ENCODE measurements at regions not wholly inside any gene's neighbourhood (a gene's known extent, or its start where the extent isn't known, plus 50 kb on each side); places are given as distances from the start of the nearest gene placed in this dataset.
"Not testable (repeated sequence)": the region's sequence is repeated elsewhere in the genome, so short reads cannot be mapped to it uniquely, and the experiment has no call there.

DNA sequence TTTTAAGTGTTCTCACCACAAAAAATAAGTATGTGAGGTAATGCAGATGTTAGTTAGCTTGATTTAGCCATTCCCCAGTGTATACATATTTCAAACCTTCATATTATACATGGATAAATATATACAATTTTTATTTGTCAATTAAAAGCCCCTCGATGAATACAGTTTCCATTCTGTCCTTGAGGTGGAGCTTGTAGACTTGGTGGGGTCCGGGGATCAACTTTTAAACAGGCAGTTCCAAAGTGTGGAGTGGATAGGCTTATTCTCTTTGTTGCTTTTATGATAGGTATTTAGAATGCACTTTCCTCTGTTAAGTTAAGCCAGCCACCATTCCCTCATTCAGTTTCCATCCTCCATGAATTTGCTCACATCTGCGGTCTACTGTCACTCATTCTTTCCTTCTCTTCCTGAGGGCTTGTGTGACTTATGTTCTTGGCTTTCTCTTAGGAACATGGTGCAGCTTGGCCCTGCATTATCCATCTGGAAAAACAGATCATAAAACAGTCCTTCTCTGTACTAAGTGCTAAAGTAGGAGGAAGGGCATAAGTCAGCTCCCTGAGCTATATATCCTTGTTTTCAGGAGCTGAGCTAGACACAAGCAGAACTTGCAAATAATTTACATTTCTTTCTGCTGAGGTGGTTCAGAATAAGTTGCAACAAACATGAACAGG, 149.1 kb downstream of the NFKBIZ start:
- DNase-seq (ENCODE audit: low read depth) = peak; percentile 51

DNA sequence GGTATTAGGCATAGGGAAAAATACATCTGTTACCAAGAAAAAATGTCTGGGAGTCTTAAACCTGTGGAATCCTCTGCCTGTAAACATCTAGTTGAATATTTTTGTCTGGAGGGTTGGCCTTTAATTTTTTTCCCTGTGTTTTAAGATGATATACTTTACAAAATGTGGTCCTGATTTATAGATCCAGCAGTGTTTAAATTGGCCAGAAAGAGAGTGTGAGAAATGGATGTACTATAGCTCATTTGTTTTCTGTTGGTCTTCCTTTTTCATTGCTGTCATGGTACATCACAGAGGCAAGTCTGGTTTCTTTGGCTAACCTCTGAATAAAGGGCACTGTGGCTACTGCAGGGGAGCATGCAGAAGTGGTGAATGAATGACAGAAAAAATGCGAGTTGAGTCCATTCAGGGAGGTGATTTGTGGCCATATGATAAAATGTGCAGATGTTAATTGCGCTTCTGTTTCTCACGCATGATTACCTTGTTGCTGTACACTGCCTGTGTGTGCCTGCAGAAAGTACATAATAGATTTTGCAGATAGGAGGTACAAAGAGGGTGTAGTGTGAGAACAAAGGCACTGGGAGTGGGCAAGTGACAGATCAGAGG, 150.0 kb downstream of the NFKBIZ start:
- peak; percentile 87 for DNase-seq (ENCODE audit: low read depth)

DNA sequence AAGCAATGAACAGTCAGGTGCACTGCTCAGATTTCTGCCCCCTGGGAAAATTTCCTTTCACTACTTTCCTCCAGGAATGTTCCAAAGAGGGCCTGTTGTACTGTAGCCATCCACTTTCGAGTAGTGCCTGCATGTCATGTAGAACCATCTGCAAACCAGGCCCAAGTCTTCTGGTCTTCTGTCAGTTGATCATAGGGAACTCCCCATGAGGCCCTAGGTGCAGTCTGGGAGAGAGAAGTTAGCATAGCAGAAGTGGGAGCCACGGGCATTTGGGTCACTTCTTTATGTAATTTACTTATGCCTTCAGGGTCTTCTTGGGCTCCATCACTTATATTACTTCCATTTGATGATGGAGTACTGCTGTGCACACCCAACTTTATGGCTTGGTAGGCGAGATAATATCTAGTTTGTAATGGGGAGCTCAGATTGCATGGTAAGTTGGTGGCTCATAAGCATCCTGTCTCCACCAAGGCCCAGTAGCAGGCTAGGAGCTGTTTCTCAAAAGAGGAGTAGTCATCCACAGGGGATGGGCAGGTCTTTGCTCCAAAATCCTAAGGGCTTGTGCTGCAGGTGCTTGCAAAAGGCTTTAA, 151.4 kb downstream of the NFKBIZ start:
- no peak for DNase-seq (ENCODE audit: low read depth)

DNA sequence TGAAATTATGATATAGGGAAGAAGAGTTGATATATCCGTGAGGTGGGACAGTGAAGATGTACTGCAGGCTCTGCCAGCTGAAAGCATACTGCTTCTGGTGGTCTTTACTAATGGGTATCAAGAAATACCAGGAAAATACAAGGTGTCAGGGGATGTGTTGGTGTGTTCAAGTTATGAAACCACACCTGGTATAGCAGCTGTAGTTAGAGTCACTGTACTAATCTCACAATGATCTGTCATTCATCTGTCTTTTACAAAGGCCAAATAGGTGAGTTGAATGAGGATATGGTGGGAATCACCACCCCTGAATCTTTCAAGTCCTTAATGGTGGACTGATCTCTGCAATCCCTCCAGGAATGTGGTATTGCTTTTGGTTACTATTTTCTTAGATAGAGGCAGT, 152.7 kb downstream of the NFKBIZ start:
- no peak for DNase-seq (ENCODE audit: low read depth)

DNA sequence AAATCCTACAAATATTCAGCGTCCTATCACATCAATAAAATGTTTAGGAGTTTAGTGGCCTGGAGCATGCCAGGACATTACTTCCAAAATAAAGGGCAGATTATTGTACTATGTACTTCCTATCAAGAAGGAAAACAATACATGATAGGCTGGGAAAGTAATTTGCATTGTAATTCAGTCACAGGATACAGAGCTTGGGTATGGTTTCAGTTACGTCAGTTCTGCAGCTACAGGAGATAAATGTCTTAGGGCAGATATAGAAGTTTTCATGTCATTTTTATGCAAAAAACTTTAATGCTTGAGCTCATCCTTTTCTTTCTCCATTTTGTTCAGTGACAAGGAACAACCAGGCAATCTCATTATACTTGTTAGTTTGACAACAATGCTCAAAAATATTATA, 155.2 kb downstream of the NFKBIZ start:
- DNase-seq (ENCODE audit: low read depth) = no peak

DNA sequence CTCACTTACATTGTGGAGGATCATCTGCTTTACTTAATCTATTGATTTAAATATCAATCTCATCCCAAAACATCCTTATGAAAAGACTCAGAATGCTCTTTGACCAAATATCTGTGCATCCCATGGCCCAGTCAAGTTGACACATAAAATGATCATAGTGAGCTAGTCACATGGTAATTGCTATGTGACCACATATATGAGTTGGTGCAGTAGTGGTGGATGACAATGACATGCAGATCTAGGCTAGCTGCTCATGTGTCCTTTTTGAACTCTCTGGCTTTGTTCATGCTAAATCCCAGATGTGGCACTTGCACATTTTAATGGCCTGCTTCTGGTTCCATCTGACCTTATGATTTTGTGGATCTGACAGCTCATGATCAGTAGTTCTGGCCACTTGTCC, 156.2 kb downstream of the NFKBIZ start:
- no peak for DNase-seq (ENCODE audit: low read depth)

DNA sequence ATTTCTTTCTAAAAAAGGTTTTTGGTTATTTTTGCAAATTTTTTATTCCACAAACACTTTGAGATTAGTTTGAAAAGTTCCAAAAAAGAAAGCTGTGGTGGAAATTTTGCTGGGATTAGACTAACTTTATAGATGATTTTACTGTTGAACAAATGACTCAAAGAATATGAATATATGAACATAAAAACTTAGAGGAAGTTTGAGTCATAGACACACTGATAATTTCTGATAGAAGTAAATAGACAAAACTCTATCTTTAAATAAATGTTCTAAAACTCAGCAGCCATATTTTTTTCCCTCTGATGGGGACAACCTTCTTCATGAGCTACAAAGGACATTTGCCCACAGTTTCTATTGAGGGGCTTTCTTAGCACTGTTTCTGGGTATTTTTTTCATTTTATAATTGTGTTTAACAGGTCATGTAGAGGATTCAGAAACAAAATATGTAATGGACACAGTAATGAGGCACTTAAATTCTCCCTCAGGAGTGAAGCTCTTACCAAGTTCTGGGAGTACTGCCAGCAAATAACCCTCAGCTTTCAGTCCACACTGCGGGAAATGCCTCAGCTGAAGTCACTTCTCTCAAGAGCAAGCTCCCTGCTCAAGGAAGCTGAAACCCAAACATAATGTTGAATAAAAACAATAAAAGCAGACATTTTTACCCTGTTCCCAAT, 157.6 kb downstream of the NFKBIZ start:
- DNase-seq (ENCODE audit: low read depth) = peak; percentile 97

DNA sequence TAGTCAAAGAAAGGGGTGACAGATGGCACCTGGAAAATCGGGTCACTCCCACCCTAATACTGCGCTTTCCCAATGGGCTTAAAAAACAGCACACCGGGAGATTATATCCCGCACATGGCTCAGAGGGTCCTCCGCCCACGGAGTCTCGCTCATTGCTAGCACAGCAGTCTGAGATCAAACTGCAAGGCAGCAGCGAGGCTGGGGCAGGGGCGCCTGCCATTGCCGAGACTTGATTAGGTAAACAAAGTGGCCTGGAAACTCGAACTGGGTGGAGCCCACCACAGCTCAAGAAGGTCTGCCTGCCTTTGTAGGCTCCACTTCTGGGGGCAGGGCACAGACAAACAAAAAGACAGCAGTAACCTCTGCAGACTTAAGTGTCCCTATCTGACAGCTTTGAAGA, 159.1 kb downstream of the NFKBIZ start:
- DNase-seq (ENCODE audit: low read depth) = not testable (repeated sequence)

DNA sequence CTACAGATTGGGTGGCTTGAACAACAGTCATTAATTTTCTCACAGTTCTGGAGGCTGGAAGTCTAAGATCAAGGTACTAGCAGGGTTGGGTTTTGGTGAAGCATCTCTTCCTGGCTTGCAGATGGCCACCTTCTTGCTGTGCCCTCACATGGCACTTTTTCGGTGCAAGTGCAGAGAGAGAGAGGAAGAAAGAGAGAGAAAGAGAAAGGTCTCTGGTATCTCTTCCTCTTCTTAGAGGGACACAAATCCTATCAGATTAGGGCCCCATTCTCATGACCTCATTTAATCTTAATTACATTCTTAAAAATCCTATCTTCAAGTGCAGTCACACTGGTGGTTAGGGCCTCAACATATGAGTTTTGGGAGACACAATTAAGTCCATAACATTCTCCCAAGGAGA, 167.1 kb downstream of the NFKBIZ start:
- DNase-seq (ENCODE audit: low read depth) = no peak

DNA sequence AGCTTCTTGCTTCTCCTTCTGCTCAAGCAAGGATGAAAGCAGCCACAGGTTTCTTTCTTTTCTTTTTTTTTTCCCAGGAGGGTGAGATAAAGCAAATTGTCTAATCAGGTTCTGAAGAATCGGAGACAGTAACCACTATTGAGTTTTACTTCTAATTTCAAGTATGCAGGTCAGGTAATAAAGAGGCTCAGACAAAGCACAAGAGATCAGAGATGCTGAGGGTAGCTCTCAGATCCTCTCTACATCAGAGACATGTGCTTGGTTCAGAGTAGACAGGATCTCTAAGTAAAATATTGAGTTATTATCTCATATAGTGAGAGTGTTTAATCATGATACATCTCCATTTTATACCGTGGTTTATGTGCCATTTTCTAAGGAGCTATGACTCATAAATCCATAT, 168.5 kb downstream of the NFKBIZ start:
- DNase-seq (ENCODE audit: low read depth) = no peak

DNA sequence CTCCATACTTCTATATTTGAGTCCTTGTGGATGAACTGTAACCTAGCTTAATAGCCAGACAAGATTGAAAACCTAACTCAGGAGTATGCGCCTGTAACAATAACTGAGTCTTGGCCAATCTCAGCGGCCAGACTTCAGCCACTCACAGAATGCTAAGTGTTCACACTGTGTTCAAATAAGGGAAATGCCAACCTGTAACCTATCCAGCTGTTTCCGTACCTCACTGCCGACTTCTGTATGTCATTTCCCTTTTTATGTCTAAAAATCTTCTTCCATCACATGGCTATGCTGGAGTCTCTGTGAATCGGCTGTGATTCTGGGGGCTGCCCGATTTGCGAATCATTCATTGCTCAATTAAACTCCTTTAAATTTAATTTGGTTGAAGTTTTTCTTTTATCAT, 169.2 kb downstream of the NFKBIZ start:
- no peak for DNase-seq (ENCODE audit: low read depth)

DNA sequence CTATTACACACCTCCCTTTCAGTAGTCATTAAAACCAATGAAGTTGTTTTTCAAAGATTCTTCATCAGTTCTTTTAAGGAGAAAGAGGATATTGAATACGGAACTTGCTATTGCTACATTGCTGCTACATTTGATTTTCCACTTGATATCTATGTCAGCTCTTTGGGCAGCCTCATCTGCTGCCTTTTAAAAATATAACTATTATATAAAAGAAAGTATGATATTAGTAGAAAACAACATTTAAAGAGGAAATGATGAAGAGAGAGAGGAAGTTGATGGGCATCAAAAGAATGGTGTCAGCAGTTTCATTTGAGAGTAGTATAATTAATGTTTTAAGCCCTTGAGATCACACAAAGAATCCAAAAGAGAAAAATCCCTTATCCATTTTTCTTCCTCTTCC, 171.4 kb downstream of the NFKBIZ start:
- no peak for DNase-seq (ENCODE audit: low read depth)

DNA sequence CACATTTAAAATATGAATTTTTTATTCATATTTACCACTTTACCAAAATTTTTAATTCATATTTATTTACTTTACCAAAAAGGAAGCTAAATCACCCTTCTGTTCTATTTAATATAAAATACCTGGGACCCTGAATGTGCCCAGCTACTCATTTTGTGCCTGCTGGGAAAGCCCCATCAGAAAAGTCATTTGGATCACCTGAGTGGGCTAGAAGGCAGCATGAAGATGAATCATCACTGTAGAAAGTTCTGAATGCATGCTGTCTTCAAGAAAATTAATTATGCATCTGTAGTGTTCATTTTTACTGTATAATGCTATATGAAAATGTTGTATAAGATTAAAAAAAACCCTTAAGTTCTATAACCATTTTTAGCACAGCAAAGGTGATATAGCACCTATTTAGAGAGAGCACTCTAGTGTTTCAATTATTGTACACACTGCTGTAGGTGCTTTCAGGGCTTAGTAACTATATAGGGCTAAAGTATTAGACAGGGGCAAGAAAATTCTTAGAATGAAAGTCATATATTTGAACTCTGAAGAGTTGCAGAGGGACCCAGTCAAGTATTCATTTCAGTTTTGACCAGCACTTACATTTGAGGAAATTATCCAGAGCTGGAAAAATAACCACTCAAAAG, 175.1 kb downstream of the NFKBIZ start:
- DNase-seq (ENCODE audit: low read depth) = peak; percentile 72

DNA sequence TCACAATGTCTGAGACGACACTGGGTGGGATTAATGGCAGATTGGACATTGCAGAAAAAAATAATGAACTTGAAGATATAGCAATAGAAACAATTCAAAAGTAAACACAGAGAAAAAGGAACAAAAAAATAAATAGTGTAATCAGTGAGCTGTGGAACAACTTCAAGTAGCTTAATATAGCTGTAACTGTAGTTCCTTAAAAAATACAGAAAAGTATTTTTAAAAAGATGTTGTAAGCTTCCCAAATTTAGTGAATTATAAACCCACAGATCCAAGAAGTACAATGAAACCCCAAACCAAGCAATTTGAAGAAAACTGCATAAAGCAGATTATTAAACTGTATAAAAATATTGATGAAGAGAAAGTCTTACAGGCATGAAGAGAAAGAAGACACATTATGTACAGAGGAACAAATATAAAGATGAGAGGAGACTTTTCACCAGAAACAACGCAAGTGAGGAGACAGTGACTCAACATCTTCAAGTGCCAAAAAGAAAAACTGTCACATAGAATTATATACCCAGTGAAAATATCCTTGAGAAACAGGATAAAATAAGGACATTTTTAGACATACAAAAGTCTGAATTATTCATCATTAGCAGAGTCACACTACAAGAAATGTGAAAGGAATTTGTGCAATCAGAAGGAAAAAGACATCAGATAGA, 176.4 kb downstream of the NFKBIZ start:
- no peak for DNase-seq (ENCODE audit: low read depth)

DNA sequence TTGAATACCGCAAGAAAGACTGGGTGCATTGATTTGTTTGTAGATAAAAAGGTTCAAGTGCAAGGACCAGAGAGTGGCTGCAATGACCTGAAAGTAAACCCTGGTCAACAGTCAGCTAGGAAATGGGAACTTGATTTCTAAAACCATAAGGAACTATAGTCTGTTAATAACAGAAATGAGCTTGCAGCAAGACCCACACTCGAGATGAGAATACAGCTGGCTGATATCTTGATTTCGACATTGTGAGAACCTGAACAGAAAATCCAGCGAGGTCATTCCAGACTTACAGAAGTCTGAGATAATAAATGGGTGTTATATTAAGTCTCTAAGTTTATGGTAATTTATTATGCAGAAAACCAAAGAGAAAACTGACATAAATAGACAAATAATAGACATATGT, 177.3 kb downstream of the NFKBIZ start:
- DNase-seq (ENCODE audit: low read depth) = no peak

DNA sequence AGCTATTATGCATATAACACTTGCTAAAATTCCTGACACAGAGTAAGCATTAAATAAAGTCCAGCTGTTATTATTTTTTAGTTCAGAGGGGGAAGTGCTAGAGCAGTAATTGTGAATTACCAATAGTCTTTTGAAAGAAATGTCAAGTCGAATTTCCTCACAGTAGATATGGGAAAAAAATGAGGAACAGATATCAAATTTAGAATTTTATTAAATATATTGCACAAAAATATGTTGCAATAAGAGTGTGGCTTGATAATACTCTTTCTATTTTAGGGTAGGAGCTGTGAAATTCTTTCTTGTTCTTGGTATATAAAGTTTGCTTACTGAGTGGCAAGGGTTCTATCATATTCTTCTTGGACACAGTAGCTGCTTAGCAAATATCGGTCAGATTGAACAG, 181.3 kb downstream of the NFKBIZ start:
- no peak for DNase-seq (ENCODE audit: low read depth)

DNA sequence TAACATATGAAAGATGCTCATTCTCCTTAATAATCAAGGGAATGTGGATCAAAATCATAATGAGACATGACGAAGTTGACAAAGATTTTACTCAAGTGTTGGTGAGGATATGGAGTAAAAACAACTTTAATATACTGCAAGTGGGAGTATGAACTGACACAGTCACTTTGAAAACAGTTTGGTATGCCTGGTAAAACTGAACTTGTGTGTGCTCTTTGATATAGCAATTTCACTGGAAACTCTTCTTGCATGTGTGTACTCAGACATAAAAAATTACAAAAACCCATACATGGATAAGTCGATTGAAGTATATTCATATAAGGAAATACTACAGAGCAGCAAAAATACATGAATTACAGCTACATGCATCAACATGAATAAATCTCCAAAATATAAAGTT, 182.5 kb downstream of the NFKBIZ start:
- DNase-seq (ENCODE audit: low read depth) = no peak

DNA sequence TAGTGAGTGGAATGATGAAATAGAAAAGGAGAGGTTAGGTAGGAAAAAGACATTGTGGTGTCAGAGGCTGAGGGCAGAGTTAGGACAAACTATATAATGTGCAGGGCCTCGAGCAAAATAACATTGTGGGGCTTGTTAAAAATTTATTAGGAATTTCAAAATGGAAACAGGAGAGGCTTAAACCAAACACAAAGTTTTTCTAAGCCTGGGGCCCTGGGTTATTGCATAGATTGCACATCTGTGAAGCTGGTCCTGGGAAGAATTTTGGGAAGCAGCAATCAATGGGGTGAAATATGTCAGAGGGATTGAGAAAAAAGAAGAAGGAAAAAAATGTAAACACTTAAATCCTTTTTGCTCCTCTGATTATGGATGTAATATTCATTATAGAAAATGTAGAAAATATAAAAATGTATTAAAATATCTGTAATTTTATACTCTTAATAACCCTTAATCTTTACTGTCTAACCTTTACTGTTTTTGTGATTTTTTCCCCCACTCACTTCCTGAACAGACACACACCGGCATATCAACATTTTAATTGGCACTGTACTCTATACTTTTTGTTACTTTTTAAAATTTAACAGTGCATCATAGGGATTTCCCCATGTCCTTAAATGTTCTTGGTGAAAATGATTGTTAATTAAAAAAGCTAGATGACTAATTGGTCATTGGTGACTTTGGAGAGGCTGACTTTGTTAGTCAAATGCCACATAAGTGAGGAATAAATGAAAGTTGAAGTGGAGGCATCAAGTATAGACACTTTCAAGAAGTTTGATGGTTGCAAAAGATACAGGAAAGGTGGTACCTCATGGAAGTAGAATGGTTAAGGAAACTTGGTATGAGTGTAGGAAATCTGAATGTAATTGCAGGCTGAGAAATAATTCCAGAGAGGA, 183.4 kb downstream of the NFKBIZ start:
- no peak for DNase-seq (ENCODE audit: low read depth)

DNA sequence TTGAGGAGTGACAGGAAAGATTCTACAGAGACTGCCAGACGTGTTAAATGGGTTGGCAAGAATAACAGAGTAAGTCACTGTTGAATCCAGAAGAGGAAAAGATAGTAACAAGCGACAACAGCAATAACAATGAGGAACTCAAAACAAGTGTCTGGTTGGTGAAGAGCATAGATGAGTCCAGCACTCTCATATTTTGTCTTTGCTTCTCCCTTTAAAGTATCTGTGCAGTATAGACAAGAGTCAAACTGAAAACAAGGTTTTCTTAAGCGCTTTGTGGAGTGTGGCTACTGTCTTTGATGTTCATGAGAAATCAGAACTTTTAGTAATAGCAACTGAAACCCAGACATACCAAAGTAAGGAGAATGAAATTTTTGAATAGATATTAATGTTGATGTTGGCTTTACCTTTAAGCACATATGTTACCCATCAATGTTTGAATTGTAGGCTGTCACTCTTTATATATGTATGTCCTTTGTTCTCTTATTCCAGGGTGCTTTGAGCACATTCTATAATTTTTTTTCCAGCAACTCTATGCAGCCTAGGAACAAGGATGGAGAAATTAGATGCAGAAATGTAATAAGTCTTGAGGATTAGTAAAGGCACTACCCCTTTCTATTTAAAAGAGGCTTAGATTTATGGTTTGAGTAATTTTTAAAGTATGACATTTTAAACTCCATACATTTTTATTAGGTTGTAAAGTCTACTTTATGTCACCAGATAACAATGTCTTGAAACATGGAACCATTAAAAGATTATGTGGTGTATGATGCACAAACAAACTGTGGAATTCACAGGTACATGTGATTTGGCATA, 185.5 kb downstream of the NFKBIZ start:
- no peak for DNase-seq (ENCODE audit: low read depth)

DNA sequence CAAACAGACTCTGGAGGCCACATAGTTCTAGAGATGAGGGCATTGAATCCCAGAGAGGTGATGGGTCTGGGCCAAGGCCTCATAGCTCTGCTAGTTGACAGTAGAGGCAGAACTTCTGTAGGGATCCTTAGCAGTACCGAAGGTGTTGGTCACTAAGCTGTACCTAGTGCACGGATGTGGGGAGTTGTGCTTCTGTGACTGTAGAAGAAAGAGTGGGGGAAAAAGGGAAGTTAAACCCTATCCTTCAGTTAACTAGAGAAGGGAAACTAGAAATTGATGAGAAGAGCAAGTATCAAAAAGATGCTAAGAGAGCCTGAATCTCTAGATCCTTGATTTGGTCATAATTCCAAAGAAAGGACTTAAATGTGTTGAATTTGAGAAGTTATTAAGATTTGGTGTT, 186.7 kb downstream of the NFKBIZ start:
- no peak for DNase-seq (ENCODE audit: low read depth)
